Left forelimb (tissue), 1 donor: ENCODE measurements at regions not wholly inside any gene's neighbourhood (a gene's known extent, or its start where the extent isn't known, plus 50 kb on each side); places are given as distances from the start of the nearest gene placed in this dataset.

Experiments used
- DNase-seq: peaks from one replicate; pipeline ENCODE4 v3.0.0-alpha.2; 2018; ENCODE audit warnings: low spot score

DNA sequence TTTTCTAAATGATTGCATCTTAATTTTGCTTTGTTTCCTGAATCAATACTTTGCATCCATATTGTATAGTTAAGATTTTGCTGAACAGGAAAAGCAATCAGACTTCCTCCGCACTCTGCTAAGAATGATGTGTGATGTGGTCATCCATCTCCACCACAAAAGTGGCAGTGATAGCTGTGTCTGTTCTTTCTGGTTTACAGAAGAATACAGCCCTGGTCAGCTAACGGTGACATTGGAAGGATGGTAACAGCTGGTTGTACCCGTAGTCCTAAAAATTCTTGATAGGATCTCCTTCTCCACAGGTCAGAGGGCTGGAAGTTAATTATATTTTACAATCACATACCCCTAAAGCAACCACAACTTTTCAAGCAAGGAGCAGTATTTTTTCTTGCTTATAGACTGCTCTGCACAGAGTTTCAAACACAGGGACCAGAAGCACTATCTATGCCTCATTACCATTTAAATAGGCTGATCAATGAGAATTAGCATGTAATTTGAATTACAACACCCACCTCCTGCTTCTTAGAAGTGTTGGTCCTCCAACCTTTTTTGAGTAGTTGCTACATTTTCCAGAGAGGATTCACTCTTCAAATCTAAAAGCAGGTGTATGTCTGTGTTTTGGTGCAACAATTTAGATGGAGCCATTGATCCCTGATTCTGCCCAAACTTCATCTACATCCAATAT lies 1191.9 kb upstream of the NUDT12 start:
- DNase-seq = no peak

DNA sequence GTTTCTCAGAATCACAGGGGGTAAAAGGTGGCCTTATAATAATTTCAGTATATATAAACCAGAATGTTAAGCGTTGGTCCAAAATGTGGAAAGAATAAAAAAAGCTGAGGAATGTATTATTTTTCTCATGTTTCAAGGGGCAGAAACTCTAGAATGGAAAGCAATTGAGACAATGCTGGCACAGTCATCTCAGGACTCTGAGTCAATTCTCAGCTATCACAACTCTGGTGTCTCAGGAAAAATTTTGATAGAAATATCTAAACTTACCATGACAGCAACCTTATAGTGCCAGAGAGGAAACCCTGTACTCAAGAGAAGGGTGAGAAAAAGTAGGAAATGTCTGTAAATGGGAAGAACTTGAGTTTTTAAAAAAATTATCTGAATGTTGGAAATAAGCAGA lies 1189.4 kb upstream of the NUDT12 start:
- DNase-seq = no peak

DNA sequence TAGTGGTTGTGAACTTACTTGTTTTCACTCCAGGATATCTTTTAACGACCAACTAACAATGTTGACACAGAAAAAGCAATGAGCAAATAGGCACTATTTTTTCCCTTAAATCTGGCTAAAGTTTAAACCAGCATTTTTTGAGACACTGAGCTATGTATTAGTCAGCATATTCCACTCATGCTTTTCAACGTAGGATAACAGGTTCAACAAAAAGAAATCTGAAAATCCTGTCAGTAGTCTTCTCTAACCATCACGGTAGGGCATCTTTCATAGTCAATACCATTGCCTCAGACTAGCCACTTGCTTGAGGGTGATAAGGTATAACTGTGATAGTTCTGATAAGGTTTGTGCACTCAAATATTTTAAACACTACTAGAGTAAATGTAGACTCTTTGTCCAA lies 1177.3 kb upstream of the NUDT12 start:
- no peak for DNase-seq

DNA sequence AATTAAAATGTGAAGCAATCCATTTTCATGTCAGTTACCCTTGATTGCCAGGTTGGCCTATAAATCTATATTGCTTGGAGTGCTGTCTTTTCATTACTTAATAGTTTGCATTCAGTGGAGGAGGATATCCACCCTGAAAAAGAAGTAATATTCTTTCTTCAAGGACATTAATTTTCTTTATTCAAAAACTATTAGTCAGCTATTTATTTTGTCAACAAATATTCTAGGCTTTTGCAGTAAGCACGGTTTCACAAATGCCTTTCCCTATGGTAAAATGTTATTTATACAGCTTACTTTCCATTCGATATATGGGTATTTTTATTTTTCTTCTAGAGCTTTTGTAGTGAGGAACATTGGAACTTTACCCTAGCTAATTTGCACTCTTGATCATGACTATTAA lies 1176.9 kb upstream of the NUDT12 start:
- no peak for DNase-seq

DNA sequence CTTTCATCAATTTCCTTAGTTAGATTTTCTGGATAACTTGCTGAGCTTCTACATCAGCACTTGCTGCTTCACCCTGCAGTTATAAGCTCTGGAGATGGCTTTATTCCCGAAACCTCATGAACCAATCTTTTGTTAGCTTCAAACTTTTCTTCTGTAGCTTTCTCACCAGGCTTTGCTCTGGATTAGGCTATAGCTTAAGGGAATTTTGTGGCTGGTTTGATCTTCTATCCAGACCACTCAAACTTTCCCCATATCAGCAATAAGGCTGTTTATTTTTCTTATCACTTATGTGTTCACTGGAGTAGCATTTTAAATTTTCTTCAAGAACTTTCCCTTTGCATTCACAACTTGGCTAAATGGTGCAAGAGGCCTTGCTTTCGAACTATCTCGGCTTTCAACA lies 1173.5 kb upstream of the NUDT12 start:
- DNase-seq = no peak

DNA sequence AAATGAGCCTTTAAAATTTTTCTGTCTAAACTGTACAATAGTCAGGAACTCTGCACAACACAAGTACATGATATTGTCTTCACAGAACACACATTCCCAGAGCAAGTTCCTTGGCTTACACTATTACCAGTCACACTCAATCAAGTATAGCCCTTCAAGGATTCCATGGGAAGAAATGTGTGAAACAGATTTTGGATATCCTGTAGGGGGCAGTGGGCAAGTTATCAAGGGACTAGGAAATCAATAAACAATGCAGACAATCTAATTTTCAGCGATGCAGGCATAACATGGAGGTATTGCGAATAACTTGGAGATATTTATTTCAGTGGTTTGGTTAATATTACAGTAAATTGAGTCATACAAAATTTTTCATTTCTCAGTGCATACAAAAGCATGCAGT lies 1171.5 kb upstream of the NUDT12 start:
- no peak for DNase-seq

DNA sequence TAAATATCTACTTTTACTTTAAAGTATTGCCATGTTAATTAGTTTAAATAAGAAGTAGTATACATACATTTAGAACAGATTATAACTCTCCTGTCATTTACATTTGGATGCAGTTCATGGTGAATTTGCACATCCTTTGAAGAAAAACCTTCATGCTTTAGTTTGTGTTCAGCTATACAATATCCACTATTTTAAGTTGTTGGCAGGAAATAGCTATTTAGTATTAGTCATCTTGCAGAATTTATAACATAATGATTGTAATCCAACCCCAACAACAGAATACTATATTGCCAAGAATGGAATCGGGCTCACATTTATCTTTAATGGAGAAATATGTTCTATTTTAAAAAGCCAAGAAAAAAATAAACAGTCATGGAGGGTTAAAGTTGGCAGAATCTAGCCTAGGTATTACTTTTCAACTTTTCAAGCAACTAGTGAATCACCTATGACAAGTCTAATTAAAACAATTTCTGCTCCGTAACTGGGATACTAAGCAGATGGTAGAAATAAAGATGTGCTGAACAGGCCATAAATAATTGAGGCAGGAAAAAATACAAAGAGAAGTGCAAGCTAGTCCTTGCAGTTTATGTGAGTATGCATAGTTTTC lies 1170.6 kb upstream of the NUDT12 start:
- no peak for DNase-seq

DNA sequence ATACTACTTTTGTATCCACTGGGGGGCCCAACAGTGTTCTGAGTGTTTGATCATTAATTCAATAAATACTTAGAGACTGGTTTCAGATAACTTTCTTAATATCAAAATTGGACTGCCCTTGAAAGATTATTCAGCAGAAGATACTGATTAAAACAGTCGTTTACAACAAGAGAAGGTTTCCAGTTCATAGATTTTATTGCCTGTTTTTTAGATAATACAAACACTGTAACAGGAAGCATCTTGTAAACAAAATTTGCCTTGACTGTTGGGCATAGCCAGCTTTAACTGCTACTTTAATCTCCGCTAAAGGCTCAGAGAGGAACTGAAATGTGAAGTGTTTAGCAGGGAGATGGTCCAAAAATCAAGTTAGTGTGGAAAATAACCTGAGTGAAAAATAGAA lies 1168.7 kb upstream of the NUDT12 start:
- no peak for DNase-seq

DNA sequence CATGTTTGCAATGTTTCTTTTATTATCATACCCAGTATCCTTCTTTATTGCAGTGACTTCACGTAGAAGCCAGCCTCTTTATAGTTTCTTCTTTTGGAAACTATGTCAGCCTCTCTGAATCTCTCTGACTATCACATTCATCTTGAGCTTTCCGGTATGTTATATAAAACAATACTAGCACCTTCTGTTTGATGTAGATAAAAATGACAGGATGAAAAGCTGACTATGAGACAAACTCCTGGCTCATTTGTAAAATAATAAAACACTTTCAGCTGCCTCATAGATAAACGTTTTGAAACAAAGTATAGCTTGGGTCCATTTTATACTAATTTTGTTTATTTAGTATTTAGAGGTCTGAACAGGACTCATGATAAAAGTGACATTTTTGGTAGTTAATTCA lies 1145.4 kb upstream of the NUDT12 start:
- DNase-seq = no peak

DNA sequence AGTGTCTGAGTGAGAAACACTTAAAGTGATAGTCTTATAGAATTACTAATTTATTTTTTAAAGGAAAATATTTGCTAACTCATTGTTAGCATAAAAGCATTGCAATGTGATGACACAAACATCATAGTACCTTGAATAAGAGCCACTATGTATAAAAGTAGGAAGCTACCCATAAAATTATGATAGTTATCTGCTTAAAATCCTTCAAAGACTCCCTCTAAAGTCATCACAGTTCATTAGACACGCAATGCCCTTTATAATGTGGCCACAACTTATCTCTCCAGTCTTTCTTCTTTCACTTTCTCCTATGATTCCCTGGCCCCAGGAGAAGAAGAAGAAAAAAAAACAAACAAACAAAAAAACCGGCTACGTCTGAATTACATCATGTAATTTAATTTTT lies 1144.0 kb upstream of the NUDT12 start:
- no peak for DNase-seq

DNA sequence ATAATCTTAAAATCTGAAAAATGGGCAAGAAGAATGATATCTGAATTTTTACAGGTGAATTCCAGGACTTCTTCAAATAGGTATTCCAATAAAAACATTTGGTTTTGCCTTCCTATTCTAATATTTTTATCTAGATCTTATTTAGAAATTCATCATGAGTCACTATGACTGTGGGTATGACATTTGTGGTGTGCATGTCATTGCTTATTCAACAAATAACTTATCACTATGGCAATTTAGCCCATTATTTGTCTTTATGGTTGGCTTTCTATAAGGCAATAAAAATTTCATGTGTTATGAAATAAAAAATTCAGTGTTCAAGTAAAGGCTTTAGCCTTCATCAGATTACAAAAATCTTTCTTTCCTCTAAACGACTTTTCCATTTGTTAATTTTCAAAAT lies 1139.6 kb upstream of the NUDT12 start:
- DNase-seq = no peak

DNA sequence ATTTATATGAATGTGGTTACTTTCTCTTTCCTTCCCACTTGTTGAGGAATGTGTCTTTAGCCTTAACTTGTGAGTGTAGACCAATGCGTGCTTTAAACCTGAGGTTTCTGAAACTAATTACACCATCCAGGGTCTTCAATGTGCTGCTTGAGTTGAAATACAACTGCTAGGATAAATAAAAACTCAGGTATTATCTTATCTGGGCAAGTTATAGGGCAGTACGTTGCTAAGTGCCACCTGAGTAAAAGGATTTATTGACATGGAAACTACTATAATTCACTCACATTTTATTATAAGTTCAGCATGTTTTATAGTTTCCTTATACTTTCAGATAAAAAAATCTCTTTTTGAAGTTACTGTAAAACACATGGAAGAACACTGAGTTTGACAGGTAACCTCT lies 1136.8 kb upstream of the NUDT12 start:
- DNase-seq = no peak

DNA sequence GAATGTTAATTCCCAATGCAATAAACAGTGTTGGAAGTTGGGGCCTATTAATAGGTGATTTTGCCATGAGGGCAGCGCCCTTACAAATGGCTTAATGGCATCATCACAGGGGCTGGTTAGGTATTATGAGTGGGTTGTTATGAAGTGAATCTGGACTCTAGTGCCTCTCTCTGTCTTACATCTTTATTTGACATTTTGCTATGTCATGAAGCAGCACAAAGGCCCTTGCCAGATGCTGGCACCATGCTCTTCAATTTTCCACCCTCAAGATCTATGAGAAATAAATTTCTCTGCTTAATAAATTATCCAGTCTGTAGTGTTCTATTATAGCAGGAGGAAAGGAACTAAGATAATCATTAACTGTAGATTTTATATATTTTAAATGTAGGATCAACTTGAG lies 1098.7 kb upstream of the NUDT12 start:
- no peak for DNase-seq

DNA sequence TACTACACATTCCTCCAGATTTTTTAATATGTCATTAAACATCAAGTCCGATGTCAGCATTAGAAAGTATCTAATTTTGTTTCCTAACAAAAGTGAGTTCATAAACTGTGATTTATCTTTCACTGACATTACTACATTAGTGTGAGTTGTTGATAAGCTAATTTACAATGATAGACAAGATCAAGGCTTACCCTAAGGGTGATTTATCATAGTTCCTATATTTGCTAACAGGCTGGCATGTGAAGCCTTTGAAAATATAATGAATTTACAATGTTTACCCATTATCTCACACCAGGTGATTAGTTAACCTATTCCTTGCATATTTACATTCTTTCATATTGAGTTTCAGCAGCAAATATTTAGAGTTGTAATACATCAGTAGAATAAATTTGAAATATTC lies 1096.9 kb upstream of the NUDT12 start:
- DNase-seq = no peak

DNA sequence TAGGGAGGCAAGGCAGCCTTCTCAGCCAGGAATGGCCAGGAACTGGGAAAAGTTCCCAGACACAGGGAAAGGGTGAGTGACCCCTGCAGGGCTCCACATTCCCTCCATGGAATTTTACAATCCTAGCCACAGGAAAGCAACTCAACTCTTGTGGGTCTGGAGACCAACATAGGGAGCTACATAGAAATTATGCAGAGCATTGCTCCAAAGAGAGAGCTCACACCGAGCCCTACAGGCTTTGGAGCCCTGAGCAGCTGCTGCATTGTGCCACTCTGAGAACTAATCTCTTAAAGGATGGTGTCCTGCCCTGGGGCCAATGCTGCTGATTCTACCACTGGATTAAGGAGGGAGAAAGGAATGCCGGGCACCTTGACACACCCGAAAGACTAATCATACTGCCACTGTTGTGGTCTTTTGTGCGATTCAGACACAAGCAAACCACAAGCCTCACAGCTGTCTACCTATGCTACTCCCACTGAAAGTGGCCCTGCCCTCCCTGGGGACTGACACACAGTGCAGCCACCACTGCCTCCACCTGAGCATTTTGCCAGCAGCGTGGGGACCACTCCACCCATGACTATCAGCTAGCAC lies 1089.8 kb upstream of the NUDT12 start:
- no peak for DNase-seq

DNA sequence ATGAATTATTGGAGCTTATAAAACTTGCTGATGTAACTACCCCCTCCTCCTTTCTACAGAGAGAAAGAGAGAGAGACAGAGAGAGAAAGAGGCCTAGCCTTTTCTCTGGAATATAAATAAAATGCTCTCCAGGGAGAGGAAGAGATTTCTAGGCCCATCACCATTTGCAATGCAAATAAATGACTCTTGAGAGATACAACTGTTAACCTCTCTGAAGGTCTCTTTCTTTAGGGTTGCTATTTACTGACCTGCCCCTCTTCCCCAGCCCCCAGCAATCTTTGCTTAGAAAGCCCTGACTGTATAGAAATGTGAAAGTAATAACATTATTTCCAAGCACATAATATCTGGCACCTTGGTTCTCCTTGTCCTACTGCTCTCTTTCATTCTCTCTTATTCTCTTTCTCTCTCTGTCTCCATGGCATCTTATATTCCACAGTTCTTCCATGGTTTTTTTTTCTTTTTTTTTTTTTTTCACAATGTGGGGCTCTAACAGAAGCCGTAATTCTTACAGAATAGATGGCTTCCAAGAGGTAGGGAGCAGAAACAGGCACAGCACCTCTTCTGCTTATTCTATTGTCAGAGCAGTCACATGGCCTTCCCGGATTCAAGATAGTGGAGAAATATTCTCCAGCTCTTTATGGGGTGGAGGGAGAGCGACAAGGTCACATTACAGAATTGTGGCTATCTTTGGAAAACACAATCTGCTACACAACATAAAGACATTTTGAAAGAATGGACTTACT lies 1087.9 kb upstream of the NUDT12 start:
- DNase-seq = no peak

DNA sequence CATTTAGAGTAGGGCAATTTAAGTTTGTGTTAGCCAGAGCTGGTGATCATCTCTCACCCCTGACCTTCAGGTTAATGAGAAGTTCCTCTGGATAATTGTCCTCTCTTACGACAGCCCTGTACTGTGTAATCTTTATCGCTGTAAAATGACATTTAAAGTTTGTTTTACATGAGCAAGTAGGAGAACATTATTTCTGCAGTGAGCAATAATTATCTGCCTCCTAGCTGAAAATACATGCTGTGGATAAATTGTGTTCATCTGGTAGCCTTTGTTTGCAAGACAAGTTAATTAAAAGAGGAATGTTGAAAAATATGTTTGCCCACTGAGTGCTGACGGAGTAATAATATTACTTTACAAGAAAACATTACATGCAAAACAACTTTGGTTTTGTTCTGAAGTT lies 1083.8 kb upstream of the NUDT12 start:
- no peak for DNase-seq

DNA sequence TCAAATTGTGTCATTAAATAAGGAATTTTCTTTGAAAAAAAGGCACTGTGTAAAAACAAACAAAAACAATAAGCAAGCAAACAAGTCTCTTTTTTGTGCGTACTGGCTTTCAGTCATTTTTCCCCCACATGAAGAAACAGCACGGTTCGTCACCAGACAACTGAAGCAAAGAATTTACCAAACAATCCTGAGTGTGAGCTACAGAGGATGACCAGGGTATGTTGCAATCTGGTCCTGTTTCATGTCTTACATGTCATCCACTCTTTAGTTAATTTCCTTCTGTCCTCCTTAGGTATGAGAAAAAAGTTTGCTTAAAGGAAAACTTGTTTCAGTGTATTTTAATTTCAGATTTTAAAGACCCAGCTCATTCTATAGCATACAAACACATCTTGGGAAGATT lies 1080.7 kb upstream of the NUDT12 start:
- DNase-seq = no peak

DNA sequence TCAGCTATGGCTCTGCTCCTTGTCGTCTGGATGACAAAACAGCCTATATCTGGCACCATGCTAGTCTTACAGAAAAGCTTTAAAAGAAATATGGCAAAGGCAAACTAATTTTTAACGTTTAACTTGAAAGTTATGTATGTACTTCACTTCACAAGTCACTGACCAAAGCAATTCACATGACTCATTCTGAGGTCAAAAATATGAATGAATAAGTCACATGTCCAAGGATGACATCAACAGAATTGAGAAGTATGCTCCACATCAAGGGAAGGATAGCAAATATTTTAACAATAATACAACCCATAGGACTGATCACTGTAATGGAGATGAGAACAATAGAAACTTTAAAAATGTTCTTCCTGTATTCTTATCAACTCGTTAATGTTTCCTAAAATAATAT lies 1072.6 kb upstream of the NUDT12 start:
- DNase-seq = no peak

DNA sequence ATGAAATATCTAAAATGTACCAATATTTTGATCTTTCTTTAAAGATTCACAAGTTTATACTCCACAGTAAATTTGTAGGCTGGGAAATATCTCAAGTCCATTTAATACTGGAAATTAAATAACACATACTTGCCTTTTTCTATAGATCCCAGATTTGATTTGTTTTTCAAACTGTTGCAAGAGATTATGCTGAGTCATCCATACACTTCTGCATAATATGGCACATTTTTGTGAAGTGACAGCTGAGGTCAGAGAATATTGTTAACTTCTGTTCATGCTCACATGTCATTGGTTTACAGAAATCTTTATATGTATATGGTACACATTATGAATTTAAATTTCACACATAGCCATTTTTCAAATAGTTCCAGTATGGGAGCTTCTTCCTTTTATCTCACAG lies 1066.3 kb upstream of the NUDT12 start:
- DNase-seq = no peak

DNA sequence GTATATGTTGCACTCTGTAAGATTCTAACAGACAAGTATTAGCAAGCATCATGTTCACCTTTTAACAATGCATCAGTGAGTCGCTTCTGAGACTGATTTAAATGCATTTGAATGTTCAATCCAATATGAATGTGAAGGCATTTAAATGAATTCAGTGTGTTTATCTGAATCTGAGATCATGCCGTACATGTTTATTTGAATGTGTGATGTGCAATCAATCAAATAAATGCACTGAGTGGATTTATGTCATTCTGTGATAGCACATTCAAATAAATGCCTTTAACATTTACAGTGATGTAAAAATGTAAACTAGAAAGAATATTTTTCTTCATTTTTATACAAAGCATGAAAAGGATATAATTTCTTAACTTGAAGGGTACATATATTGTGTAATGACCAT lies 1063.5 kb upstream of the NUDT12 start:
- DNase-seq = no peak

DNA sequence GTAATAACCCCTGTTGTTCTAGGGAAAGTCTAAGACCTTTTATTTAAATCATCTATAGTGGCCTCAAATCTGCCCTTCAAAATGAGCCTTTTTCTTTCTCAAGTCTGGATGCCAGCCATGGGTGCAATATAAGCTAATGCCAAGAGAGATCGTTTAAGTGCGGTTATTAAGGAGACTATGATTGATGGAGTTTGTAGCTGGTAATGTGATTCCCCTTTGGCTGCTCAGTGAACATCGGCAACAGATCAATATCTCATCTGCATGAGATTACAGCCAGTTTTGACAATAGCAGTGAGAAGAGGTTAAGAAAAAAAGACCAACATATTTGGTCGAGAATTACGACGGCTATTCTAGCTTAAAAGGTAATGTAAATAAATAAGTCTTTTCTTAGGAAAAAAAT lies 1049.4 kb upstream of the NUDT12 start:
- DNase-seq = no peak

DNA sequence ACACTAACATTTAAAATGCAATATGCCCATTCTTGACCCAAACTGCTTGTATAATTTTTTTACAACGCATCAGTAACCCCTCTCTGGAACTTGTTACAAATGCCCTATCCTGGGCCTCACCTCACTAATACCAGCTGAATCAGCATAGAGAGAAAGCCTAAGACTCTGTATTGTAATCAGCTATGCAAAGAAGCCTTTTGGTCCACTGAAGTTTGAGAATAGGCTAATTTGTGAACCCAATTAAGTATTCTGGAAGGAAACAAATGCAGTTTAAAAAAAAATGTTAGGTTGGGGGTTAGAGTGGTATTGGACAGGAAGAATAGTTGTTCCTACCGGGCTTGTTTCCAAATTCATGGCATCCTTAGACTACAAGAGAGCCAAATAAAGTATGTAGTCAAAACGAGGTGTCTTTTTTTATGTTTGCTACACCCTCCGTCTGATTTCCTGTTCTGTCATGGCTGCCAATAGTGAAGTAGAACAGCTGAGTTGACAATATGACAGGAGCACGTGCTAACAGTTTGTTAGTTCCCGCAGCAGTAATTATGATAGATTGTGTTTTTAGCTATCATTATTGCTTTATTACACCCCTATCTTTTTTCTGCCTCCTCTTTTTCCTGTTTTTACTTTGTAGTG lies 1048.7 kb upstream of the NUDT12 start:
- no peak for DNase-seq
